SU-DHL-6 (cell line): ENCODE measurements at regions not wholly inside any gene's neighbourhood (a gene's known extent, or its start where the extent isn't known, plus 50 kb on each side); places are given as distances from the start of the nearest gene placed in this dataset.

ENCODE experiments used
- CTCF ChIP-seq: fragments of 200-600 bp; sonication (generic); IDR thresholded peaks from one replicate; pipeline ENCODE4 v1.5.1; 2017; ENCODE audit warnings: antibody characterized with exemption, mild to moderate bottlenecking, low read length, moderate library complexity; ENCODE audit not compliant: insufficient read depth, poor library complexity, severe bottlenecking
- EZH2phosphoT487 ChIP-seq: fragments of 200-600 bp; sonication (generic), shearing (Covaris generic); conservative IDR thresholded peaks from 2 replicates; pipeline ENCODE4 v1.6.1; 2018; ENCODE audit warnings: mild to moderate bottlenecking, antibody characterized with exemption, low read length, moderate library complexity, mixed read lengths

- TF ChIP-seq CTCF = no peak
- TF ChIP-seq EZH2phosphoT487 = no peak
Observed at GRCh38 chr4:33052241-33052640, 2332.1 kb downstream of the PCDH7 start.
